GM21528 (cell line): ENCODE measurements at regions not wholly inside any gene's neighbourhood (a gene's known extent, or its start where the extent isn't known, plus 50 kb on each side); places are given as distances from the start of the nearest gene placed in this dataset.

Experiments used
- ATAC-seq: cut with Tn5 transposase; IDR thresholded peaks from one replicate; pipeline ENCODE4 v1.9.1; 2021; ENCODE audit warnings: mild to moderate bottlenecking, moderate library complexity; ENCODE audit not compliant: unreplicated experiment, low FRiP score

DNA sequence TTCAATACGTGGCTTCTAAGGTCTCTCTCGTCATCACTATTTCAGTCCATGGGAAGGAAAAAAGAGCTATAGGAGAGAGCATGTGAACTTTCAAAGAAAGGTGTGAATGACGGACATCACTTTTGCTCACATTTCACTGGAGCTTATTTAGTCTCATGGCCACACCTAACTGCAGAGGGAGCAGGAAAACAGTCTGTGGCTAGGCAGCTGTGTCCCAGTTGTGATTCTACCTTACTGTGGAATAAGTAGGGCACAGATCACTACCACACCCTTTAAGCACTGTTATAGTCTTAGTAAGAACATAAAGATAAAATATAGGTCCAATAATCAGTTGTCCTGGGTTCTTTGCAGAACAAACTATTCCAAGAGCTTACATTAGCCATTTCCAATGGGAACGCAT, 192.9 kb downstream of the NRIP1 start:
- no peak for ATAC-seq

- peak; percentile 19 for ATAC-seq
Observed at GRCh38 chr21:14870853-14871149, 194.0 kb downstream of the NRIP1 start.

GRCh38 chr21:14869984-14870852, 194.6 kb downstream of the NRIP1 start:
- peak; percentile 51 for ATAC-seq

- no peak for ATAC-seq
Observed at GRCh38 chr21:14866859-14867765, 197.7 kb downstream of the NRIP1 start.

DNA sequence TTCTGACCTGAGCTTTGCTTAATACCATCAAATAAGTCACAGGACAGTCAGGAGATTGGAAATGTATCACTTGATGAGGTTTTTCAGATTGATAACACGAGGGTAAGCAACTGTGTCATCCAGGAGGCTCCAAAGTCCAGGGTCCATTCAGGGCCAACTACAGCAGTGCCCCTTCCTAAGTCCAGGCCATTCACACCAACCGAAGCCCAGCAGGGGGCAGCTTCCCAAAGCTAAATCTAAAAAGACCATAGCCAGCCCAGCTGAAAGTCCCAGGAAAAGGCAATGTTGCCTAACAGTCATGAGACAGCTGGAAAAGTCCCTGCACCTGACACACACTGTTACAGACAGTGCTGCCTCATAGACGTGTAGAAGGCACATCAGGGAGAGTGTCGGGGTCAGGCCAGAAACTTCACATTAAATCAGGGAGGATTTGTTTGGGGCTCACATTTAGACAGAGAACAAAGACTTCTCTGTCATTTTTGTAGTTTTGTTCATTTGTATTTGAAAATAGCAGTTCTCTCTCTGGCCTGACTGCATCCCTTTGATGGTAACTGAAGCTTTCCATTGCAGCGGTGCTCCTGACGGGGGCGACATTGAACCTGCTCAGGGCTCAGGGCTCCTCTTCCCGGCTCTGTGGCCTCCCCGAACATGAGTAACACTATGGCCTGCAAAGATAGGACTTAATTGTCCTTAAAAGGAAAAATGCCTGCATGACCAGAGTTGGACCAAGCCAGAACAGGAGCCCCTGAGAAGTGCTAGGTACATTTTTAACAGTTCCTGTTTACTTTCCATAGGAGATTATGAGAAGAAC, 200.4 kb downstream of the NRIP1 start:
- no peak for ATAC-seq

- no peak for ATAC-seq
Observed at GRCh38 chr21:14863745-14864210, 201.0 kb downstream of the NRIP1 start.

- ATAC-seq: no peak
Observed at GRCh38 chr21:14862794-14863720, 201.7 kb downstream of the NRIP1 start.

- no peak for ATAC-seq
Observed at GRCh38 chr21:14858311-14858710, 206.5 kb downstream of the NRIP1 start.

GRCh38 chr21:14857529-14857928, 207.3 kb downstream of the NRIP1 start:
- ATAC-seq: no peak

- no peak for ATAC-seq
Observed at GRCh38 chr21:14850394-14850793, 214.4 kb downstream of the NRIP1 start.

- no peak for ATAC-seq
Observed at GRCh38 chr21:14846621-14847020, 218.2 kb downstream of the NRIP1 start.

DNA sequence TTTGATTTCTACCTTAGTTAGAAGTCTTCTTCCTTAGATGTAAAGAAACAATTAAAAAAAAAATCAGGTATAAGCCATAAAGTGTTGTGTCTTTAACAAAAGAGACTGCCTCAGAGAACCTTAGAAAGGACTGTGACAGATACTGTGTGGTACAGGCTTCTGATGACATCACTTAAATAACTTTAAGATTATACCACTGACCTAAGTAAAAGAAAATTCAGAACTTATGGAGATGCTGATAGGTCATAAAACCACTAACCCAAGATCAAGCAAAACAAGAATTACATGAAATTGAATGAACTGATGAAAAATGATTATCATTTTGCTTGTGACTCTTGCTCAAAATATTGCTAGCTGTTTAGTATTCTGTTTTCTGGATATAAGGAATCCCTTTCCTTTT, 220.8 kb downstream of the NRIP1 start:
- no peak for ATAC-seq

- ATAC-seq: no peak
Observed at GRCh38 chr21:14842601-14843000, 222.2 kb downstream of the NRIP1 start.

GRCh38 chr21:14841511-14842472, 223.0 kb downstream of the NRIP1 start:
- ATAC-seq: no peak

- ATAC-seq: no peak
Observed at GRCh38 chr21:14838400-14838799, 226.4 kb downstream of the NRIP1 start.

- no peak for ATAC-seq
Observed at GRCh38 chr21:14836950-14837349, 227.8 kb downstream of the NRIP1 start.

- no peak for ATAC-seq
Observed at GRCh38 chr21:14833666-14834351, 231.0 kb downstream of the NRIP1 start.

GRCh38 chr21:14833241-14833640, 231.6 kb downstream of the NRIP1 start:
- no peak for ATAC-seq
